SK-N-SH (cell line): ENCODE measurements at regions not wholly inside any gene's neighbourhood (a gene's known extent, or its start where the extent isn't known, plus 50 kb on each side); places are given as distances from the start of the nearest gene placed in this dataset.

Source experiments
- CTCF ChIA-PET: fragments of 300-600, 350-600 bp; formaldehyde crosslinking; extraction: SDS; loops from one replicate; lab custom pipeline; 2021; lab: Yijun Ruan, JAX
- POLR2A ChIA-PET: fragments of 350-600 bp; sonication (Branson Sonifier 250); formaldehyde crosslinking; extraction: SDS; loops from one replicate; lab custom pipeline; 2020; ENCODE audit warnings: antibody characterized with exemption, inconsistent platforms; lab: Yijun Ruan, JAX
- DNase-seq: peaks from one replicate; pipeline ENCODE4 v3.0.0; 2012
- H2AFZ ChIP-seq: fragments of 200-600 bp; sonication (generic); 2 replicates; pipeline ENCODE4 v1.8.1; 2016; ENCODE audit warnings: antibody characterized with exemption, mild to moderate bottlenecking, low read depth
- H3F3A ChIP-seq: fragments of 200-600 bp; sonication (generic); replicated peaks from 2 replicates; pipeline ENCODE3; 2016; ENCODE audit warnings: antibody characterized with exemption, mild to moderate bottlenecking; ENCODE audit not compliant: insufficient read depth
- H3K27ac ChIP-seq, 2 experiments: fragments of 200-500 bp in 1 of 2; fragments of 200-600 bp in 1 of 2; sonication (Bioruptor generic) in 1 of 2; sonication (generic), shearing (Covaris generic) in 1 of 2; 2 replicates each; pipeline versions ENCODE4 v1.5.1 to v1.6.1; 2014 to 2016; ENCODE audit warnings: low read depth in 2 of 2, inconsistent platforms in 1 of 2, low read length in 1 of 2, mild to moderate bottlenecking in 1 of 2, mixed read lengths in 1 of 2
- H3K27me3 ChIP-seq: fragments of 200-600 bp; sonication (generic), shearing (Covaris generic); 2 replicates; pipeline ENCODE4 v1.6.1; 2016; ENCODE audit warnings: mixed run types; ENCODE audit not compliant: insufficient read depth
- H3K36me3 ChIP-seq, 2 experiments: fragments of 200-500 bp in 1 of 2; fragments of 200-600 bp in 1 of 2; sonication (Bioruptor generic) in 1 of 2; sonication (generic) in 1 of 2; replicated peaks in 1 of 2; 2 replicates each; pipeline versions ENCODE3 to v1.5.1; 2014 to 2016; ENCODE audit warnings: low read length in 1 of 2, mild to moderate bottlenecking in 1 of 2; ENCODE audit not compliant: insufficient read depth in 2 of 2, control insufficient read depth in 1 of 2
- H3K4me1 ChIP-seq, 2 experiments: fragments of 200-500 bp in 1 of 2; fragments of 200-600 bp in 1 of 2; sonication (Bioruptor generic) in 1 of 2; sonication (generic), shearing (Covaris generic) in 1 of 2; 2 replicates each; pipeline versions ENCODE4 v1.5.1 to v1.6.1; 2014 to 2016; ENCODE audit warnings: low read depth in 1 of 2, low read length in 1 of 2, mixed run types in 1 of 2; ENCODE audit not compliant: insufficient read depth in 2 of 2, control insufficient read depth in 1 of 2
- H3K4me2 ChIP-seq: fragments of 200-600 bp; sonication (generic), shearing (Covaris generic); 2 replicates; pipeline ENCODE4 v1.6.1; 2017; ENCODE audit warnings: mixed run types
- H3K4me3 ChIP-seq, 2 experiments: fragments of 200-500 bp in 1 of 2; fragments of 200-600 bp in 1 of 2; sonication (Bioruptor generic) in 1 of 2; sonication (generic), shearing (Covaris generic) in 1 of 2; 2 replicates each; pipeline versions ENCODE4 v1.5.1 to v1.8.1; 2014 to 2016; ENCODE audit warnings: low read depth in 2 of 2, inconsistent platforms in 1 of 2, low read length in 1 of 2, mild to moderate bottlenecking in 1 of 2, mixed read lengths in 1 of 2, moderate library complexity in 1 of 2
- H3K79me2 ChIP-seq: fragments of 200-600 bp; sonication (generic); 2 replicates; pipeline ENCODE4 v1.8.1; 2017; ENCODE audit warnings: mild to moderate bottlenecking; ENCODE audit not compliant: insufficient read depth
- H3K9ac ChIP-seq: fragments of 200-600 bp; sonication (generic); 2 replicates; pipeline ENCODE4 v1.6.1; 2017; ENCODE audit warnings: mixed run types
- H3K9me2 ChIP-seq: fragments of 200-600 bp; sonication (generic); 2 replicates; pipeline ENCODE4 v1.6.1; 2017; ENCODE audit warnings: mixed run types
- H3K9me3 ChIP-seq: fragments of 200-600 bp; sonication (generic); 2 replicates; pipeline ENCODE4 v1.6.1; 2017; ENCODE audit warnings: mixed run types, mild to moderate bottlenecking, moderate library complexity
- H4K20me1 ChIP-seq: fragments of 200-600 bp; sonication (generic); 2 replicates; pipeline ENCODE4 v1.6.1; 2017; ENCODE audit warnings: mild to moderate bottlenecking, mixed run types; ENCODE audit not compliant: insufficient read depth
- EP300 ChIP-seq, 2 experiments: IDR thresholded peaks; 2 replicates each; pipeline versions ENCODE4 v1.4.0 to v1.6.1; 2012; ENCODE audit warnings: borderline replicate concordance in 1 of 2, low read depth in 1 of 2, low read length in 1 of 2
- EZH2phosphoT487 ChIP-seq: fragments of 200-600 bp; sonication (generic); IDR thresholded peaks from 2 replicates; pipeline ENCODE4 v1.6.1; 2017; ENCODE audit warnings: low read depth, mixed run types, mild to moderate bottlenecking, antibody characterized with exemption, moderate library complexity, borderline replicate concordance
- FOSL2 ChIP-seq: IDR thresholded peaks from 2 replicates; pipeline ENCODE4 v1.4.0; 2012; ENCODE audit warnings: low read depth, mild to moderate bottlenecking, moderate library complexity, borderline replicate concordance
- JUND ChIP-seq: IDR thresholded peaks from 2 replicates; pipeline ENCODE4 v1.4.0; 2012
- NRF1 ChIP-seq: IDR thresholded peaks from 2 replicates; pipeline ENCODE4 v1.6.1; 2012; ENCODE audit warnings: low read depth, mild to moderate bottlenecking, low read length
- PBX3 ChIP-seq: IDR thresholded peaks from 2 replicates; pipeline ENCODE4; 2012
- RCOR1 ChIP-seq: fragments of 150-350 bp; IDR thresholded peaks from 2 replicates; pipeline ENCODE4 v1.6.1; 2017; ENCODE audit warnings: antibody characterized with exemption, low read length
- SMC3 ChIP-seq: IDR thresholded peaks from 2 replicates; pipeline ENCODE4 v1.6.1; 2012; ENCODE audit warnings: low read depth, low read length, improper control_type of control experiment
- YY1 ChIP-seq: IDR thresholded peaks from 2 replicates; pipeline ENCODE4 v1.4.0; 2012; ENCODE audit warnings: low read depth, mild to moderate bottlenecking
- WGBS: methylation state at CpG from one replicate; pipeline ENCODE4 v1.1.6; 2017; ENCODE audit warnings: low lambda C conversion rate; 5-methylcytosine and 5-hydroxymethylcytosine counted together

GRCh38 chr6:67683960-67684359 is 951.1 kb upstream of the ADGRB3 start (continued):
- no peak for TF ChIP-seq FOSL2
- no peak for TF ChIP-seq EP300 (IDR thresholded peaks at IDR 0.05; ENCODE audit: borderline replicate concordance in 1 of 2, low read depth in 1 of 2, low read length in 1 of 2)

GRCh38 chr6:67680297-67680932 is 954.7 kb upstream of the ADGRB3 start:
- Histone ChIP-seq H3K4me1 (no peaks in the 10 kb centered on the region), H3K9me2 (no peaks in the 10 kb centered on the region), H3K79me2 (no peaks in the 10 kb centered on the region), H3K4me3 (no peak overlapping the region), H3K9ac (no peak overlapping the region), H4K20me1 (no peaks in the 10 kb centered on the region), H3K36me3 (no peaks in the 10 kb centered on the region), H3K9me3 (no peaks in the 10 kb centered on the region), H3K27me3 (no peaks in the 10 kb centered on the region), H3F3A (no peaks in the 10 kb centered on the region), H3K4me2 (no peak overlapping the region), H2AFZ (no peak overlapping the region), H3K27ac (no peak overlapping the region)
- ChIA-PET CTCF (no interaction called here), POLR2A (no interaction called here)
- no peak for DNase-seq
- TF ChIP-seq EZH2phosphoT487 (no peak), PBX3 (no peak), RCOR1 (no peak), EP300 (IDR thresholded peaks at IDR 0.05; ENCODE audit: borderline replicate concordance in 1 of 2, low read depth in 1 of 2, low read length in 1 of 2) (no peak), SMC3 (no peak)
- WGBS, result 21% methylated on average over 2 of the region's 2 CpGs

GRCh38 chr6:67679566-67680296 is 955.4 kb upstream of the ADGRB3 start:
- 41% methylated on average over 3 of the region's 3 CpGs for WGBS
- Histone ChIP-seq H3K9me2 (no peaks in the 10 kb centered on the region), H3K27ac (no peak overlapping the region), H2AFZ (no peak overlapping the region), H4K20me1 (no peaks in the 10 kb centered on the region), H3K4me2 (no peak overlapping the region), H3K9ac (no peak overlapping the region), H3K4me1 (no peaks in the 10 kb centered on the region), H3K27me3 (no peaks in the 10 kb centered on the region), H3K79me2 (no peaks in the 10 kb centered on the region), H3F3A (no peaks in the 10 kb centered on the region), H3K36me3 (no peaks in the 10 kb centered on the region), H3K4me3 (no peak overlapping the region), H3K9me3 (no peaks in the 10 kb centered on the region)
- TF ChIP-seq JUND (no peak), YY1 (no peak), NRF1 (no peak), RCOR1 (no peak), EZH2phosphoT487 (no peak)
- CTCF ChIA-PET, result interaction anchor here (0.7 kb wide), 1 partner anchor 14 kb away, joined by 3 read pairs; no protein-coding TSS in a partner anchor
- DNase-seq, result no peak
- POLR2A ChIA-PET, result no interaction called here
